Esophagus squamous epithelium (tissue), 4 donors: ENCODE measurements at regions not wholly inside any gene's neighbourhood (a gene's known extent, or its start where the extent isn't known, plus 50 kb on each side); places are given as distances from the start of the nearest gene placed in this dataset.

Source experiments
- CTCF ChIP-seq, 6 experiments: fragments of 450-650 bp in 4 of 6; fragments of 200-600 bp in 2 of 6; sonication (generic) in 2 of 6; IDR thresholded peaks; one replicate each; pipeline ENCODE4 v1.5.1; 2016 to 2019; ENCODE audit warnings: antibody characterized with exemption in 6 of 6, mild to moderate bottlenecking in 4 of 6, moderate library complexity in 4 of 6
- POLR2A ChIP-seq, 4 donors: fragments of 450-650 bp; IDR thresholded peaks; one replicate each; pipeline ENCODE4 v1.6.1; 2017; ENCODE audit warnings: antibody characterized with exemption in 4 of 4, mild to moderate bottlenecking in 4 of 4, moderate library complexity in 3 of 4

GRCh38 chr6:90788781-90789180 lies 201.9 kb upstream of the MAP3K7 start:
- no peak for TF ChIP-seq POLR2A (IDR thresholded peaks at IDR 0.05)
- no peak for TF ChIP-seq CTCF (IDR thresholded peaks at IDR 0.05)
